ENCODE measurements at regions not wholly inside any gene's neighbourhood (a gene's known extent, or its start where the extent isn't known, plus 50 kb on each side); places are given as distances from the start of the nearest gene placed in this dataset.

GRCh38 chrX:13404364-13404763, 84.5 kb upstream of the ATXN3L start:
- no peak for TF ChIP-seq CTCF (conservative IDR thresholded peaks at IDR 0.05)
- TF ChIP-seq ZFX (IDR thresholded peaks at IDR 0.05): no peak
